GM21825 (cell line): ENCODE measurements at regions not wholly inside any gene's neighbourhood (a gene's known extent, or its start where the extent isn't known, plus 50 kb on each side); places are given as distances from the start of the nearest gene placed in this dataset.
"Not testable (repeated sequence)": the region's sequence is repeated elsewhere in the genome, so short reads cannot be mapped to it uniquely, and the experiment has no call there.

Source experiments
- ATAC-seq: cut with Tn5 transposase; IDR thresholded peaks from one replicate; pipeline ENCODE4 v1.9.1; 2021; ENCODE audit warnings: mild to moderate bottlenecking, moderate library complexity; ENCODE audit not compliant: unreplicated experiment

- not testable (repeated sequence) for ATAC-seq
Observed at GRCh38 chr12:116327992-116328391, 50.5 kb upstream of the MED13L start.

DNA sequence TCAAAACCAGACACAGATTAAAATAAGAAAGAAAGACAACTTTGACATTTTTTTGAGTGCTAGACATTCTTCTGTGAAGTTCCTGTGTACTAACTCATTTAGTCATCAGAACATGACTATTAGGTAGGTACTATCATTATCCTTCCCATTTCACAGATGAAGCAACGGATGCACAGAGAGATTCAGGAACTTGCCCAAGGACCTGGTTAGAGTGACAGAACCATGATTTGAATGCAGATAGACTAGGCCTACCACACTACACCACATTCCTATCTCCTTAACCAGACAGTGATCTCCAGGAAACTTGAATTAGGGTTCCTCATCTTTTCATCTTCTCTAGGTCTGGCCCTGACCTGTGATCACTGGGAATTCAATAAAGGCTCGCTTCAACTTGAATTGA is 54.4 kb upstream of the MED13L start:
- ATAC-seq = no peak

DNA sequence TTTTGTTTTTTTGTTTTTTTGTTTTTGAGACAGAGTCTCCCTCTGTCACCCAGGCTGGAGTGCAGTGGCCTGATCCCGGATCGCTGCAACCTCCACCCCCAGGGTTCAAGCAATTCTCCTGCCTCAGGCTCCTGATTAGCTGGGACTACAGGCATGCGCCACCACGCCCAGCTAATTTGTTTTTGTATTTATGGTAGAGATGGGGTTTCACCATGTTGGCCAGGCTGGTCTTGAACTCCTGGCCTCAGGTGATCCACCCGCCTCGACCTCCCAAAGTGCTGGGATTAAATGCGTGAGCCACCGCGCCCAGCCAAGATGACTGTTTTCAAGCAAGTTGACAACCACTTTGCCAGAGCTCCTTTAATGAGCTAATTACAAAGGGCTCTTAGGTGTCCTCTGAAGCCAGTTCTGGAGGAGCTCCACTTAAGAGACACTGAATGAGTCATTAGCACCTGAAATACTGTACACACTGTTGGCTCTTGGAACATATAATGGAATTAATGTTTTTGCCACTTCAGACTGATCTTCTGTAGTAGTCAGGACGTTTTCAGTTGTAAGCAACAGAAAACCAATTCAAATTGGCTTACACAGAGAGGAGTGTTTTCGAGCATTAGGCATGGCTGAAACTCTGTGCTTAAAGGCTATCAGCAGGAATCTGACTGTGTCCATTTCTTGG is 55.4 kb upstream of the MED13L start:
- ATAC-seq = no peak

DNA sequence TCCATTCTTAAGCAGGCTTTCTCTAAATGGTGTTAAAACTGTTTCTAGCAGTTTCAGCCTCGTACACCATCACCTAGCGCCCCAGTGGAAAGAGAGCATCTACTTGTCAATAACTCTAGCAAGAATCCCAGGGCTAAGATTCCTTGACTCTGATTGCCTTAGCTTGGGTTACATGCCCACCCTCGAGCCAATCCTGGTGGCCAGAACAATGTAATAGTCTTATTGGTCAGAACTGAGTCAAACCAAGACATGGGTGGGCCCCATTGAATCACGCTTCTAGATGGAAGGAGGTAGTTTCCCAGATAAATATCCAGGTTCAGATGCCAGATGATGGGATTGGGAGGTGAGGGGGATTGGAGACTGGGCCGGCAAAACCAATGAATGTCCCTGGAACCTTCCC is 55.9 kb upstream of the MED13L start:
- ATAC-seq = no peak

DNA sequence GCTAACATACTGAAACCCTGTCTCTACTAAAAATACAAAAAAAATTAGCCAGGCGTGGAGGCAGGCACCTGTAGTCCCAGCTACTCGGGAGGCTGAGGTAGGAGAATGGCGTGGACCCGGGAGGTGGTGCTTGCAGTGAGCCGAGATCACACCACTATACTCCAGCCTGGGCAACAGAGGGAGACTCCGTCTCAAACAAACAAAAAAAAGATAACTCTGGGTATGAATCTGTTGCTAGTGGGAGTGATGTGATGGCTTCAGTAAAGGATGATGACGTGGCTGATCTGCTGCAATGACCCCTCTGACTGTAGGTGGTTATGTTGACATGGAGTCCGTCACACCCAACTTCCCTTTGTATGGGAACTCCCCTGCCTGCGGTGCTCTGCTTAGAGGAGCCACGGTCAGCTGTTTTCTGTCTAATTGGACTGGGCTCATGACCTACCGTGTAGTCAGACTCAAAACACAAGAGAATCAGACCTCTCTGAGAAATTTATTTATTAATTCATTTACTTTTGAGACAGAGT is 59.1 kb upstream of the MED13L start:
- ATAC-seq = peak; percentile 72

DNA sequence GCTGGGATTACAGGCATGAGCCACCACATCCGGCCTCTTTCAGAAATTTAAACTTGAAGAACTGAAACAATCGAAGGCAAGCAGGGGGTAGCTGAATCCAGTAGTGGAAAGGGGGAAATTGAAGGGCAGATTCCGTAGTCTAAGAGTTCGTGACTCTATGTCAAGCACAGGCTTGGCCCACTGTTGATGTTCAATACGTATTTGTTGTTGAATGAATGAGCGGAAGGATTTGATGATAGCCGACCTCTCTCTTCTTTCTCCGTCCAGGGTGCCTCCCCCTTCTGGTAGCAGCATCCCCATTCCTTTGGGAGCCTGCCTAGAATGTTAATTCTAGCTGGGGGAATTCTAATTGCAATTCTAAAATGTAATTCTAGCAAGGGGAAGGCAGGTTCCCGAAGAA is 59.8 kb upstream of the MED13L start:
- ATAC-seq = no peak

- no peak for ATAC-seq
Observed at GRCh38 chr12:116338064-116338846, 60.8 kb upstream of the MED13L start.

DNA sequence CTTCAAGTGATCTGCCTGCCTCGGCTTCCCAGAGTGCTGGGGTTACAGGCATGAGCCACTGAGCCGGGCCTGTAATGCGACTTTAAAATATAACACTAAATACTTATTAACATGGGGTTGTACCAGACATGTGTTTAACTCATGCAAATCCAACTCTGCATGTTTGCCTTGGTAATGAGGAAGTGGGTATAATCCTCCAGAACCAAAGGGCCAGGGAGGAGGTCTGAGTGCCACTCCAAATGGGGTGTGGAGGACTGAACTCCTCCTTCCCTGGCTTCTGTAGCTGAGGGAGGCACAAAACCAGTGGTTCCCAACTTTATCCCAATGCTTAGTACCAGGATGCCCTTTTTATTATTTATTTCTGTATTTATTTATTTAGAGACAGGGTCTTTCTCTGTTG is 61.6 kb upstream of the MED13L start:
- ATAC-seq = no peak

DNA sequence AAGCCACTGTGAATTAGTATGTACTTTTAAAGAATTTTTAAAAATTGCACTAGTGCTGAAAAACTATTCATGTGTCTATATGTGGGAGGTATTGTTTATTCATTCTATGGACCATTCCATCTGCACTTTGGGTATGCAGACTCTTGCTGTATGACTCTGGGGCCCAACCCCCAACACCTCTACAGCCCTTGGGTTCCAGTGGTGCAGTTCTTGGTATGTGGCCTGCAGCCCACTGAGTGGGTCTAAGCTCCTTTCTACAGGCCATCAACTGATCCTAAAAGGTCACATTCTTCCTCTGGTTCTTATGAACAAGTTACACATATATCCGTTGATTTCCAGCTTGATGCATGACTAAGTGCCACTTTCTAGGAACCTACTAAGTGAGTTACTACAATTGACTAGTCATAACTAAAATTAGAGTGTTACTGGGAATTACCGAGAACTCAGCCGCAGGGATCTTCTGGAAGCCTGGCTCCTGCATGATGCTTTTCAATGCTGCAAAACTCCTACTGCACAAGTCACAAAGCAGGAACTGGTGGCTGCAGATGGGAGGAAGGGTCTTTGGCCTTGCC is 62.4 kb upstream of the MED13L start:
- ATAC-seq = no peak

- ATAC-seq = no peak
Observed at GRCh38 chr12:116343331-116343884, 65.9 kb upstream of the MED13L start.

DNA sequence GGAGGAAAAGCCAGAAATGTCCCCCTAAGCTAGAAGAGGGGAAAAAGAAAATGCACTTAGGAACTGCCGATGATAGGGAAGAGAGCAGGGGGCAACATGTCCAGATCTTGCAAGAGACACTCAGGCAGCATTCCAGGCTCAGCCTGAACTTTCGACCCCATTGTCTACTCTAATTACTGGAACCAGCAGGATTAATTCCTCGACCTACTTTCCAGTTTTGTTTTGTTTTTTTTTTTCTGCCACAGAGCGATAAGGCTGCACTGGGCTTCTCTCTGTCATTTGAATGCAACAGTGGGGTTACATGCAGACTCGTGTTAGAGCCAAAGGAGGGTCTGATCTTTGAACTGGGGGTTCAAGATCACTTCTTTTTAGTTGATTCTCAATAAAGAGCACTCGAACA is 68.7 kb upstream of the MED13L start:
- ATAC-seq = no peak

DNA sequence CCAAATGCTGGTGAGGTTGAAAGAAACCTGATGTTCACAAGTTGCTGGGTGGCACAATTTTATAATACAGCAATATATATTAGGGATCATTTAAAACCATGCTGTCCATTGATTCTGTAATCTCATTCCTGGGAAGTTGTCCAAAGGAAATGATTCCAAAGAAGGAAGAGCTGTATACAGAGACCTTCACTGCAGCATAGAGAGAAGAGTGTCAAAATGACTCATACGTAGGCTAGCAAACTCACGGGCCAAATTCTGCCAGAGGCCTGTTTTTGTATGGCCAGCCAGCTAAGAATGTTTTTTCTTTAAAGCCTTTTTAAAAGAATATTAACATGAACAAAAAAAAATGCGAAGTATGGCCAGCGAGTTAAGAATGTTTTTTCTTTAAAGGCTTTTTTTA is 69.2 kb upstream of the MED13L start:
- ATAC-seq = no peak

GRCh38 chr12:116347265-116347664 is 69.8 kb upstream of the MED13L start:
- no peak for ATAC-seq

DNA sequence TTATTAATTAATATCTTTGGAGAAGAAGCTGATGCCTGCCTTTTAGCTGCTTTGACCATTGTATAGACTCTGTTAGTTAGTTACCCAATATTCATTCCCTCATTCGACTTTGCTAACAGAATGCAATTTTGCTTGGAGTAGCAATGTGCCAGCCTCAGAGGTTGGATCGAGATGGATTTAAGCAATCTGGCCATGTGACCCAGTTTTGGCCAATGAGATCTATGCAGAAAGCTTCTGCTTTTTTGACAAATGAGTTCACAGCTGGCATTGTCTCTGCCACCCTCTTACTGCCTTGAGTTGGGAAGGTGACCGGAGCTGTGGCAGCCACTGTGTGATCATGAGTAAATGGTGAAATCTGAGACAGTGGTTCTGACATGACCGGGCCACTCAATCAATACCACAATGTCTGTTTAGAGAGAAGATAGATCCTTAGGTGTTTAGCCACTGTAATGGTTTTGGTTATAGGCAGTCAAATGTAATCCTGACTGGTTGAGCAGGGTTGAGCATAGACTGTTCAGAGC is 74.9 kb upstream of the MED13L start:
- ATAC-seq = no peak

DNA sequence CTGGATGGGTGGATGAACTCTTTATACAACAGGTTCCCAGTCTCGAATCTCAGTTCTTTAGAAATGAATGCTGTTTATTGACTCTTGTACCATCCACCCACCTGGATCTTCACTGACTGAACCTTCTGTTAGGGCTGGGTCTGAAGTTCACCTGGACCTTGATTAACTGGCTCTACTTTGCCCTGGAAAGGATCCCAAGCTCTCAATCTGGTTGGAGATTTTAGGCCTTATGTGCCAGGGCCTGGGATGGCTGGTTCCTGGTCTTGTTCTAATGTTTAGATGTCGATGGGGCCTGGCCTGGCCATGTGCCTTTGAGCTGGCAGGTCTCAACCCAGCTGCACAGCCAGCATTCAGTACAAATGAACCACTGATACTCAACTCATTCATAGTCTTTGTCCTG is 76.5 kb upstream of the MED13L start:
- no peak for ATAC-seq

DNA sequence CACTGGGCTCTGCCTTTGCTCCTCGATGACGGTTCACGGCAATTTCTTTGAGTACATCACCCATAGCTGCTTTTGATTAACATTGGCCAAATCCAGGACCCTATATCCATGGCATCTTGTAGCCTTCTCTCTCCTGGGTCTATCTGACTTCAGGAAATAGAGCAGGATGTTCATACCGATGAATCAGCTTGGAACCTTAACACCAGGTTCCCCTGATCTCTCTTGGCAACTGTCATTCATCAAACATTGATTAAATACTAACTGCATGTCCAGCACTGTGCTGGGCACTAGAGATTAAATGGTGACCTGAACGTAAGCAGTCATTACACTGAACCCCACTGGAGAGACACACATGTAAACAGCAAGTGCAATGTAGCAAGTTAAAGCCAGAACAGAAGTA is 77.0 kb upstream of the MED13L start:
- ATAC-seq = no peak

- no peak for ATAC-seq
Observed at GRCh38 chr12:116354950-116355783, 77.7 kb upstream of the MED13L start.

DNA sequence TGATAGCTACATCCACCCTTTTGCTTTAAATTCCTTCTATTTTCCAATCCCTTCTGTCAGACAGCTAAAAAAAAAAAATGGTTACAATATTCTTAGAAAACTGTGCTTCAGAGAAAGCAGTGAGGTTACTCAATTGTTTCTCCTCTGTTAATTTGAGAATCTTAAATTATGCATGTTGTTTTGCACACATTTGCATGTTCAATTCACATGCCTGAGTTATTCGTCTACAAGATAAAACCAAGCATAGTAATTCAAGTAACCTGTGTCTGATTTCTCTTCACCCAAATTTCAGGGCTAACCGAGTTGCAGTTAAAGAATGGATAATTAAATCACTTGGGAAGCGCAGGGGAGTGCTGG is 81.0 kb upstream of the MED13L start:
- ATAC-seq = no peak

- ATAC-seq = peak; percentile 88
Observed at GRCh38 chr12:116358893-116359761, 81.6 kb upstream of the MED13L start.
